A549 (cell line): ENCODE measurements at regions not wholly inside any gene's neighbourhood (a gene's known extent, or its start where the extent isn't known, plus 50 kb on each side); places are given as distances from the start of the nearest gene placed in this dataset.

ENCODE experiments used
- ATAC-seq, 2 experiments: fragments of 200-7000 bp in 1 of 2; fragments of >200 bp in 1 of 2; cut with Nextera tagmentation in 1 of 2; cut with Tn5 transposase in 1 of 2; 3 replicates each; pipeline versions ENCODE4 v1.8.0 to v1.9.1; 2018 to 2020; ENCODE audit warnings: mild to moderate bottlenecking in 1 of 2, moderate library complexity in 1 of 2
- CTCF ChIA-PET: fragments of 300-600 bp; sonication (Branson Sonifier 250); formaldehyde crosslinking; extraction: SDS; loops from one replicate; lab custom pipeline; 2021; ENCODE audit warnings: antibody characterized with exemption, inconsistent platforms; lab: Yijun Ruan, JAX
- POLR2A ChIA-PET: fragments of 350-600 bp; formaldehyde crosslinking; extraction: SDS; loops from one replicate; lab custom pipeline; 2021; ENCODE audit warnings: antibody characterized with exemption, inconsistent platforms; lab: Yijun Ruan, JAX
- DNase-seq, 2 experiments: peaks; one replicate each; pipeline versions ENCODE4 v3.0.0 to v3.0.0-alpha.2; 2011 to 2016; ENCODE audit warnings: low read depth in 1 of 2, low spot score in 1 of 2
- FAIRE-seq: peaks from 2 replicates; lab custom pipeline; 2011; peaks lifted over from hg19 to GRCh38; lab: Jason Lieb, UNC
- H3K27ac ChIP-seq, 2 experiments: fragments of >200 bp; sonication (Bioruptor Twin); formaldehyde crosslinking; 3 replicates each; pipeline ENCODE4 v1.5.1; 2016 to 2017
- H3K4me1 ChIP-seq: fragments of >200 bp; sonication (Bioruptor Twin); formaldehyde crosslinking; 3 replicates; pipeline ENCODE4 v1.6.1; 2016
- H3K4me2 ChIP-seq: fragments of >200 bp; sonication (Bioruptor Twin); formaldehyde crosslinking; 3 replicates; pipeline ENCODE4 v1.6.1; 2016
- H3K4me3 ChIP-seq: fragments of >200 bp; sonication (Bioruptor Twin); formaldehyde crosslinking; 3 replicates; pipeline ENCODE4 v1.5.1; 2016
- H3K9me3 ChIP-seq: fragments of >200 bp; sonication (Bioruptor Twin); formaldehyde crosslinking; 3 replicates; pipeline ENCODE4 v1.6.1; 2016
- BHLHE40 ChIP-seq: IDR thresholded peaks from 2 replicates; pipeline ENCODE4 v1.6.1; 2012; ENCODE audit warnings: low read depth, low read length, inconsistent platforms
- CBX2 ChIP-seq: fragments of 200-600 bp; sonication (generic); IDR thresholded peaks from 2 replicates; pipeline ENCODE4 v1.6.1; 2016; ENCODE audit warnings: low read depth, mild to moderate bottlenecking, borderline replicate concordance
- CEBPB ChIP-seq, 2 experiments: fragments of >200 bp in 1 of 2; sonication (Bioruptor Twin) in 1 of 2; formaldehyde crosslinking in 1 of 2; IDR thresholded peaks; 2 replicates each; pipeline ENCODE4 v1.6.1; 2012 to 2016
- ESRRA ChIP-seq: fragments of 150-350 bp; IDR thresholded peaks from 2 replicates; pipeline ENCODE4 v1.6.1; 2014; ENCODE audit warnings: mild to moderate bottlenecking, low read length, borderline replicate concordance
- FOSB ChIP-seq: fragments of 250-450 bp; sonication (Bioruptor Pico); IDR thresholded peaks from 2 replicates; pipeline ENCODE4 v1.5.0; 2020; ENCODE audit warnings: mild to moderate bottlenecking, moderate library complexity
- HOXA7 ChIP-seq: fragments of 250-450 bp; sonication (Bioruptor Pico); IDR thresholded peaks from 2 replicates; pipeline ENCODE4 v1.5.0; 2020; ENCODE audit warnings: mild to moderate bottlenecking, moderate library complexity
- HOXB13 ChIP-seq: fragments of 250-450 bp; sonication (Bioruptor Pico); IDR thresholded peaks from 2 replicates; pipeline ENCODE4 v1.5.0; 2020; ENCODE audit warnings: low read depth, mild to moderate bottlenecking, moderate library complexity
- HOXB5 ChIP-seq: fragments of 250-450 bp; sonication (Bioruptor Pico); IDR thresholded peaks from 2 replicates; pipeline ENCODE4 v1.5.0; 2020; ENCODE audit warnings: mild to moderate bottlenecking, moderate library complexity
- JUN ChIP-seq, 2 experiments: fragments of >200 bp; sonication (Bioruptor Twin); formaldehyde crosslinking; IDR thresholded peaks; 2 replicates in 1 of 2; 3 replicates in 1 of 2; pipeline ENCODE4 v1.6.1; 2016 to 2017
- MAFK ChIP-seq: fragments of 450-650 bp; IDR thresholded peaks from 2 replicates; pipeline ENCODE4 v1.6.1; 2014; ENCODE audit not compliant: partially characterized antibody
- PHF8 ChIP-seq: fragments of 200-600 bp; sonication (generic); IDR thresholded peaks from 2 replicates; pipeline ENCODE4 v1.6.1; 2016; ENCODE audit warnings: low read depth, mild to moderate bottlenecking, antibody characterized with exemption, moderate library complexity, borderline replicate concordance
- POLR2A ChIP-seq: IDR thresholded peaks from 2 replicates; pipeline ENCODE4 v1.6.1; 2012; ENCODE audit warnings: mild to moderate bottlenecking, low read length
- POLR2AphosphoS2 ChIP-seq: conservative IDR thresholded peaks from 2 replicates; pipeline ENCODE4 v1.6.1; 2012; ENCODE audit warnings: low read length, improper control_type of control experiment, inconsistent platforms
- RCOR1 ChIP-seq: fragments of 150-350 bp; IDR thresholded peaks from 2 replicates; pipeline ENCODE4 v1.6.1; 2014; ENCODE audit warnings: antibody characterized with exemption, low read length, low read depth
- RFX5 ChIP-seq: fragments of 450-650 bp; IDR thresholded peaks from 2 replicates; pipeline ENCODE4 v1.7.1; 2014; ENCODE audit warnings: antibody characterized with exemption, mild to moderate bottlenecking, moderate library complexity
- RNF2 ChIP-seq: fragments of 200-600 bp; sonication (generic); IDR thresholded peaks from 2 replicates; pipeline ENCODE4 v1.6.1; 2016; ENCODE audit warnings: low read depth, mild to moderate bottlenecking, antibody characterized with exemption, moderate library complexity, borderline replicate concordance
- SREBF2 ChIP-seq: fragments of 450-650 bp; IDR thresholded peaks from 2 replicates; pipeline ENCODE4 v1.6.1; 2014; ENCODE audit warnings: mild to moderate bottlenecking, moderate library complexity
- ZC3H11A ChIP-seq: fragments of 450-650 bp; IDR thresholded peaks from 2 replicates; pipeline ENCODE4 v1.6.1; 2014; ENCODE audit warnings: antibody characterized with exemption, mild to moderate bottlenecking
- WGBS: methylation state at CpG from one replicate; pipeline ENCODE4 v1.1.6; 2017; ENCODE audit errors: missing lambda C conversion rate; 5-methylcytosine and 5-hydroxymethylcytosine counted together
- TF ChIP-seq, protein P1 (sequence below): fragments of 450-650 bp; IDR thresholded peaks from 2 replicates; pipeline ENCODE4 v1.6.1; 2014; ENCODE audit warnings: antibody characterized with exemption
- TF ChIP-seq, protein P2 (sequence below): IDR thresholded peaks from 2 replicates; pipeline ENCODE4 v1.6.1; 2012; ENCODE audit warnings: low read depth, borderline replicate concordance
- TF ChIP-seq, protein P3 (sequence below): IDR thresholded peaks from 2 replicates; pipeline ENCODE4 v1.6.1; 2012
- TF ChIP-seq, protein P4 (sequence below): fragments of >200 bp; sonication (Bioruptor Twin); formaldehyde crosslinking; IDR thresholded peaks from 3 replicates; pipeline ENCODE4 v1.5.1; 2016
- TF ChIP-seq, protein P5 (sequence below): fragments of 150-350 bp; IDR thresholded peaks from 2 replicates; pipeline ENCODE4 v1.6.1; 2014; ENCODE audit warnings: low read depth, mild to moderate bottlenecking, low read length

DNA sequence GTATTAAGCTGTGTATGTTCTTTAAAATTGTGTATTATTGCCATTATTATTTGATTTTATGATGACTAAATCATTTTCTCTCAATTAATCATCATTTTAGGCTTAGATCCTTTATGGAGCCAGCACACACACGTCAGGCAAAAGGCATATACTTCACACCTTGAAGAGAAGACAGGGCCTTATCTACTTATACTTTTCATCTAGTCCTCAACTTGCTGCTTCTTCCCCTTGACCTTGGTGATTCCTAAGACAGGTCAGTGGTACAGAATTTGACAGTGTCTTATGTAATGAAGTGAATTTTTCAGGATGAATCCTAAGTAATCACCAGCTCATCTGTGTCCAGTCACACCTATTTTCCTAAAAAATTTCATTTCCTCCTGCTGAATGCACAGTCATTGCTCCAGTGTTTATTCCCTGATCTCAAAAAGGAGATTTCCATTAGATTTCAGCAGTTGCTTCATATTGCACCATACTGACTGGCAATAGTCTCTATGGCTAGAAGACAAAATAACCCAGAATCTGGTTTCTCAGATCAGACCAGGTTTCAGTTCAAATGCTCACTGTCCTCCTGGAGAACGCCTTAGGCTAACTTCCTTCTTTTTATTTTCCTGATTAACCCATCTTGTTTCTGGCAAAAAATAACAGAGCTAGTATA lies 235.7 kb downstream of the PTH2R start:
- Histone ChIP-seq H3K4me3 (no peak overlapping the region), H3K4me2 (no peak overlapping the region), H3K27ac (no peak overlapping the region), H3K9me3 (no peaks in the 10 kb centered on the region), H3K4me1 (no peaks in the 10 kb centered on the region)
- ChIA-PET POLR2A (no interaction called here), CTCF (no interaction called here)
- no peak for TF ChIP-seq ESRRA
- TF ChIP-seq MAFK: peak; percentile 7
- ATAC-seq (no peak), DNase-seq (no peak), FAIRE-seq (no peak)
- 4% methylated on average over 2 of the region's 2 CpGs for WGBS

DNA sequence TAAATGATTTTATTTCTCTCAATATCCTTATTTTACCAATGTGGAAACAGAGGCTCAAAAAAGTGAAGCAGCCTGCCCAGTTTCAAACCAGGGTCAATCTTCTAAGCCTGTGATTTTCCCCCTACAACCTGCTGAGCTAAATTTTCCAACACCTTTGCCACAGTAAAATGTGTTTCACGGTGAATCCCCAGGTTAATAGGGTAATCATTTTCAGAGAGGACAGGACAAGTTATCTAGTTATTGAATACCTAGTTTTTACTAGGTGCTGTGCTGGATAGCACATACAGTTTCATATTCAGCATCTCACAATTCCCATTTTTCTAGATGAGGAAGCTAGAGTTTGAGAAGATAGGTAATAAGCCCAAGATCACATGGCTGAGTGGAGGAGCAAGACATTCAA lies 236.6 kb downstream of the PTH2R start:
- no peaks in the 10 kb centered on the region for H3K4me1 ChIP-seq
- FAIRE-seq: no peak
- DNase-seq: no peak
- no peak for ATAC-seq
- ChIA-PET CTCF (no interaction called here), POLR2A (no interaction called here)
- no peaks in the 10 kb centered on the region for H3K9me3 ChIP-seq
- no peak overlapping the region for H3K4me2 ChIP-seq
- TF ChIP-seq, protein P1, sequence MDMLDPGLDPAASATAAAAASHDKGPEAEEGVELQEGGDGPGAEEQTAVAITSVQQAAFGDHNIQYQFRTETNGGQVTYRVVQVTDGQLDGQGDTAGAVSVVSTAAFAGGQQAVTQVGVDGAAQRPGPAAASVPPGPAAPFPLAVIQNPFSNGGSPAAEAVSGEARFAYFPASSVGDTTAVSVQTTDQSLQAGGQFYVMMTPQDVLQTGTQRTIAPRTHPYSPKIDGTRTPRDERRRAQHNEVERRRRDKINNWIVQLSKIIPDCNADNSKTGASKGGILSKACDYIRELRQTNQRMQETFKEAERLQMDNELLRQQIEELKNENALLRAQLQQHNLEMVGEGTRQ: no peak
- no peak for TF ChIP-seq RCOR1
- 0% methylated on average over 1 of the region's 1 CpG for WGBS
- H3K4me3 ChIP-seq: no peak overlapping the region
- no peak overlapping the region for H3K27ac ChIP-seq

DNA sequence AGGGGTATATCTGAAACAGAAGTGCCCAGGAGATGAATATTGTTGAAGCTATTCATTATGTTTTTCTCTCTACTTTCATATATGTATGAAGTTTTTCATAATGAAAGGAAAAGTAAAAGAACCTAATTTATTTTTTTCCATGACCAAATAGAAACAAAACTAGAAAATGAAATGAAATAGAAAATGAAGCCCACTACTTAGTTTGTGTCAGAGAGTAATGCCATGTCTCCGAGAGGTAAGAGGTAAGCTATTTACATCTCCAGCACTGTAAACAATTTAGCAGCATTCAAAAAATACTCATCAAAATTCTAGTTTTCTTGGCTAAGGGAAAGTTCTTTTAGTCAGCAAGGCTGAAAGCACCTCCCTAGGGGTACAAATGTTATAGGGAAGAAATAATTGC lies 238.6 kb downstream of the PTH2R start:
- Histone ChIP-seq H3K4me2 (no peak overlapping the region), H3K4me3 (no peak overlapping the region), H3K4me1 (no peaks in the 10 kb centered on the region), H3K9me3 (no peaks in the 10 kb centered on the region), H3K27ac (no peak overlapping the region)
- no peak for FAIRE-seq
- CTCF ChIA-PET: no interaction called here
- TF ChIP-seq CEBPB (IDR thresholded peaks at IDR 0.05) (no peak), RNF2 (no peak), ZC3H11A (no peak)
- TF ChIP-seq, protein P2, sequence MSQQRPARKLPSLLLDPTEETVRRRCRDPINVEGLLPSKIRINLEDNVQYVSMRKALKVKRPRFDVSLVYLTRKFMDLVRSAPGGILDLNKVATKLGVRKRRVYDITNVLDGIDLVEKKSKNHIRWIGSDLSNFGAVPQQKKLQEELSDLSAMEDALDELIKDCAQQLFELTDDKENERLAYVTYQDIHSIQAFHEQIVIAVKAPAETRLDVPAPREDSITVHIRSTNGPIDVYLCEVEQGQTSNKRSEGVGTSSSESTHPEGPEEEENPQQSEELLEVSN: no peak
- no peak for ATAC-seq
- no peak for DNase-seq
- POLR2A ChIA-PET: no interaction called here
- 41% methylated on average over 1 of the region's 1 CpG for WGBS

DNA sequence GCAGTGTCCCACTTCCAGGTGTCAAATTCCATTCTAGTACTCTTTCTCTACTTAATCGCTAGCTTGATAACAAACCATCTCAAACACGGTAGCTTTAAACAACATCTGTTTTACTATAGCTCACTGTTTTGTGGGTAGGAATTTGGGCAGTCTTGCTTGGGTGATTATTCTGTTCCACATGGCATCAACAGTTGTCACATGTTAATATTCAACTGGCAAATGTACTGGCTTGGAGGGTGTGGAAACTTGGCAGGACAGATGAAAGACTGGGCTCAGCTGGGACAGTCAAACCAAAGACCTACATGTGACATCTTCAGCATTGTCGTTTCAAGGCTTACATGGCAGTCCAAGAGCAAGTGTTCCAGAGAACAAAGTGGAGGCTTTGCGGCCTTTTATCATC lies 241.8 kb downstream of the PTH2R start:
- WGBS: 44% methylated on average over 4 of the region's 4 CpGs
- no peak for TF ChIP-seq JUN (IDR thresholded peaks at IDR 0.05)
- TF ChIP-seq, protein P3, sequence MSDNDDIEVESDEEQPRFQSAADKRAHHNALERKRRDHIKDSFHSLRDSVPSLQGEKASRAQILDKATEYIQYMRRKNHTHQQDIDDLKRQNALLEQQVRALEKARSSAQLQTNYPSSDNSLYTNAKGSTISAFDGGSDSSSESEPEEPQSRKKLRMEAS: no peak
- no peak for TF ChIP-seq HOXB13 (CRISPR knock-in tag)
- no peak for TF ChIP-seq PHF8
- no peak for TF ChIP-seq RCOR1
- TF ChIP-seq RFX5: no peak
- TF ChIP-seq, protein P4, sequence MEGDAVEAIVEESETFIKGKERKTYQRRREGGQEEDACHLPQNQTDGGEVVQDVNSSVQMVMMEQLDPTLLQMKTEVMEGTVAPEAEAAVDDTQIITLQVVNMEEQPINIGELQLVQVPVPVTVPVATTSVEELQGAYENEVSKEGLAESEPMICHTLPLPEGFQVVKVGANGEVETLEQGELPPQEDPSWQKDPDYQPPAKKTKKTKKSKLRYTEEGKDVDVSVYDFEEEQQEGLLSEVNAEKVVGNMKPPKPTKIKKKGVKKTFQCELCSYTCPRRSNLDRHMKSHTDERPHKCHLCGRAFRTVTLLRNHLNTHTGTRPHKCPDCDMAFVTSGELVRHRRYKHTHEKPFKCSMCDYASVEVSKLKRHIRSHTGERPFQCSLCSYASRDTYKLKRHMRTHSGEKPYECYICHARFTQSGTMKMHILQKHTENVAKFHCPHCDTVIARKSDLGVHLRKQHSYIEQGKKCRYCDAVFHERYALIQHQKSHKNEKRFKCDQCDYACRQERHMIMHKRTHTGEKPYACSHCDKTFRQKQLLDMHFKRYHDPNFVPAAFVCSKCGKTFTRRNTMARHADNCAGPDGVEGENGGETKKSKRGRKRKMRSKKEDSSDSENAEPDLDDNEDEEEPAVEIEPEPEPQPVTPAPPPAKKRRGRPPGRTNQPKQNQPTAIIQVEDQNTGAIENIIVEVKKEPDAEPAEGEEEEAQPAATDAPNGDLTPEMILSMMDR: no peak
- TF ChIP-seq, protein P1: no peak
- no peak for TF ChIP-seq POLR2AphosphoS2
- TF ChIP-seq, protein P5, sequence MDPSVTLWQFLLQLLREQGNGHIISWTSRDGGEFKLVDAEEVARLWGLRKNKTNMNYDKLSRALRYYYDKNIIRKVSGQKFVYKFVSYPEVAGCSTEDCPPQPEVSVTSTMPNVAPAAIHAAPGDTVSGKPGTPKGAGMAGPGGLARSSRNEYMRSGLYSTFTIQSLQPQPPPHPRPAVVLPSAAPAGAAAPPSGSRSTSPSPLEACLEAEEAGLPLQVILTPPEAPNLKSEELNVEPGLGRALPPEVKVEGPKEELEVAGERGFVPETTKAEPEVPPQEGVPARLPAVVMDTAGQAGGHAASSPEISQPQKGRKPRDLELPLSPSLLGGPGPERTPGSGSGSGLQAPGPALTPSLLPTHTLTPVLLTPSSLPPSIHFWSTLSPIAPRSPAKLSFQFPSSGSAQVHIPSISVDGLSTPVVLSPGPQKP: no peak
- TF ChIP-seq POLR2A: no peak
- no peak for TF ChIP-seq HOXB5 (CRISPR knock-in tag)
- TF ChIP-seq BHLHE40: no peak
- TF ChIP-seq HOXA7 (CRISPR knock-in tag): no peak
- TF ChIP-seq CBX2: no peak
- TF ChIP-seq FOSB (CRISPR knock-in tag): no peak
- no peak for TF ChIP-seq SREBF2

More for the DNA sequence above, 241.8 kb downstream of the PTH2R start:
- H3K4me3 ChIP-seq: no peak overlapping the region
- CTCF ChIA-PET: no interaction called here
- POLR2A ChIA-PET: no interaction called here
- DNase-seq: no peak
- no peak overlapping the region for H3K4me2 ChIP-seq
- no peaks in the 10 kb centered on the region for H3K9me3 ChIP-seq
- no peak for FAIRE-seq
- no peaks in the 10 kb centered on the region for H3K4me1 ChIP-seq
- no peak overlapping the region for H3K27ac ChIP-seq
- ATAC-seq: no peak
